ENCODE measurements at regions not wholly inside any gene's neighbourhood (a gene's known extent, or its start where the extent isn't known, plus 50 kb on each side); places are given as distances from the start of the nearest gene placed in this dataset.
"Not testable (repeated sequence)": the region's sequence is repeated elsewhere in the genome, so short reads cannot be mapped to it uniquely, and the experiment has no call there.

DNA sequence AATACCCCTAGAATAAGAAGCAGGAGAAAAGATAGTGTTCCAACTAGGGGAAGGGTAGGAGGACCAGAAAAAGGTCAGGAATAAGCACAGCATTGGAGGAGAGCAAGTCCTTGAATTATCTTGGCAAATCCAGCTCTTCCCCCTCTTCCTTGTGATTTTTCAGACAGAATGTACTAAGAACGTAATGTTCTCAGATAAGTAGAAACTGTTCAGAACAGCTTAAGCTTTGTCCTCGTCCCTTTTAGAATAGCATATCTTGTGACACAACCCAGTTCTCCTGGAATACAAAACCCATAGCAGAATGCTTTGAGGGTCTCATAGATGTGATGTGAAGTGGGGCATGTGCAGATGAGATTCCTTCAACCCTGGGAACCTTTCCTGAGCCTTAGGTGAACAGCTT, 97.4 kb downstream of the EMB start:
- no peak for DNase-seq (ENCODE audit: low spot score)

- no peak for DNase-seq (ENCODE audit: low spot score)
Measured at GRCh38 chr5:50340757-50341156, 100.3 kb downstream of the EMB start.

DNA sequence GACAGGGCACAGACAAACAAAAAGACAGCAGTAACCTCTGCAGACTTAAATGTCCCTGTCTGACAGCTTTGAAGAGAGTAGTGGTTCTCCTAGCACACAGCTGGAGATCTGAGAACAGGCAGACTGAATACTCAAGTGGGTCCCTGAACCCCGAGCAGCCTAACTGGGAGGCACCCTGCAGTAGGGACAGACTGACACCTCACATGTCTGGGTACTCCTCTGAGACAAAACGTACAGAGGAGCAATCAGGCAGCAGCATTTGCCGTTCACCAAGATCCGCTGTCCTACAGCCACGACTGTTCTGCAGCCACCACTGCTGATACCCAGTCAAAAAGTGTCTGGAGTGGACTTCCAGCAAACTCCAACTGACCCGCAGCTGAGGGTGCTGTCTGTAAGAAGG, 110.5 kb downstream of the EMB start:
- DNase-seq (ENCODE audit: low spot score) = not testable (repeated sequence)

- DNase-seq (ENCODE audit: low spot score) = no peak
Measured at GRCh38 chr5:50328193-50328729, 112.8 kb downstream of the EMB start.

DNA sequence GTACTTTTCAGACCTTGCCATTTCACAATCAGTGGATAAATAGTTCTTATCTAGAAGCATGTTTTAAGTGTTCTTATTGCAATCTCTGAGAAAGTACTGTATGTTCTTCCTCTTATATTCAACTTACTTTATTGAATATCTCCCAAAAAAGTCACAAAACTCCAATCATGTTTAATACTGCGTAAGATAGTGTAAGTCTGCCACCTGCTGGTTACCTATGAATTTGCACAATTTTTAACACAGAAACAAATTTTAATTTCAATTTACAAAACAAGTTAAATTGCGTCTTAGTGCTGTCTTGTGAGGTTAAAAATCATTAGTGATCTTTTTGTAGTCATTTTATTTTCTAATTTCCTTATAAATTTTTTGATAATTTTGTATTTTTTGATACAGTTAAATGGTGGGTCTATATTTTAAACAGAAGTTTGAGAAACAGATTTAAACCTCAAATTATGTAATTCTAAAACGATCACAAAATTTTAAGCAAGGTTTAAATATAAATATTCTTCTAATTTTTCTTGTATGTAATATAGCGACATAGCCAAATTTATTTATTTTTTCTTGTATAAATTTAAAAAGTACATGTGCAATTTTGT, 115.8 kb downstream of the EMB start:
- DNase-seq (ENCODE audit: low spot score) = no peak

GRCh38 chr5:50320131-50320749, 120.8 kb downstream of the EMB start:
- DNase-seq (ENCODE audit: low spot score) = no peak

- no peak for DNase-seq (ENCODE audit: low spot score)
Measured at GRCh38 chr5:50318220-50318619, 122.9 kb downstream of the EMB start.

- DNase-seq (ENCODE audit: low spot score) = not testable (repeated sequence)
Measured at GRCh38 chr5:50306488-50306887, 134.6 kb downstream of the EMB start.

- DNase-seq (ENCODE audit: low spot score) = peak; percentile 61
Measured at GRCh38 chr5:50302815-50303490, 138.1 kb downstream of the EMB start.

- no peak for DNase-seq (ENCODE audit: low spot score)
Measured at GRCh38 chr5:50301756-50302155, 139.3 kb downstream of the EMB start.

DNA sequence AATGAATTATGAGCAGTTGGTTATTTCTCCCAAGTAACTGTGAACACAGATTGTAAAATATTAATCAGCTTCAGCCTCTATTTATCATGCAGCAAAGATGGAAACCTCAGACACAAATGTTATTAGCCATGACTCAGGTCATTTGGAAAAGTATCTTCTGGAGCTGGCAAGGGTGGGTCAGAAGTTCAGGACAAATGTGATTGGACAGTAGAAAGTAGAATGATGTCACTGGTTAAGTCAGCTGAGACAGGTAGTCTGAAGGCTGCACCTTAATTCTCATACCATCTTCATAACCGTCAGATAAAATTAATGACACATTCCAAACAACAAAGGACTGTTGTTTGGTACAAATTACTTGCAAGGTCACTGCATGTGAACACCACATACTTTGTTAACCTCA, 140.2 kb downstream of the EMB start:
- no peak for DNase-seq (ENCODE audit: low spot score)

GRCh38 chr5:50299896-50300295, 141.2 kb downstream of the EMB start:
- DNase-seq (ENCODE audit: low spot score) = no peak

- DNase-seq (ENCODE audit: low spot score) = no peak
Measured at GRCh38 chr5:50292735-50293394, 148.2 kb downstream of the EMB start.

DNA sequence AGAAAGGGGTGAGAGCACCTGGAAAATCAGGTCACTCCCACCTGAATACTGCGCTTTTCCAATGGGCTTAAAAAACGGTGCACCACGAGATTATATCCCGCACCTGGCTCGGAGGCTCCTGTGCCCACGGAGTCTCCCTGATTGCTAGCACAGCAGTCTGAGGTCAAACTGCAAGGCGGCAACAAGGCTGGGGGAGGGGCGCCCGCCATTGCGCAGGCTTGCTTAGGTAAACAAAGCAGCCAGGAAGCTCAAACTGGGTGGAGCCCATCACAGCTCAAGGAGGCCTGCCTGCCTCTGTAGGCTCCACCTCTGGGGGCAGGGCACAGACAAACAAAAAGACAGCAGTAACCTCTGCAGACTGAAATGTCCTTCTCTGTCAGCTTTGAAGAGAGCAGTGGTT, 160.6 kb downstream of the EMB start:
- DNase-seq (ENCODE audit: low spot score) = not testable (repeated sequence)

Data from H4 (cell line).